Activated naive CD4-positive, alpha-beta T cell treated with anti-CD3 and anti-CD28 coated beads, Interleukin-2, amount 50 U/mL, for 72 hours (primary cell): ENCODE measurements at regions not wholly inside any gene's neighbourhood (a gene's known extent, or its start where the extent isn't known, plus 50 kb on each side); places are given as distances from the start of the nearest gene placed in this dataset.

ENCODE experiments used
- ATAC-seq, 2 donors: fragments of 150-1000 bp; cut with Tn5 transposase; 2 replicates each; pipeline ENCODE4 v1.10.0; 2021; ENCODE audit warnings: mild to moderate bottlenecking in 2 of 2, moderate library complexity in 2 of 2
- DNase-seq, 2 donors: peaks; one replicate each; pipeline ENCODE4 v3.0.0; 2021 to 2022; ENCODE audit warnings: low spot score in 2 of 2
- H3K27ac Mint-ChIP-seq, 2 donors: one replicate each; pipeline ENCODE4 v1.8.0; 2022; ENCODE audit warnings: mild to moderate bottlenecking in 2 of 2, mixed read lengths in 2 of 2
- H3K36me3 Mint-ChIP-seq, 2 donors: one replicate each; pipeline ENCODE4 v1.8.0; 2022; ENCODE audit warnings: mixed read lengths in 2 of 2
- H3K9me3 Mint-ChIP-seq, 2 donors: one replicate each; pipeline ENCODE4 v1.8.0; 2022; ENCODE audit warnings: mixed read lengths in 2 of 2

- no peak for ATAC-seq
- DNase-seq, result no peak
- no peak overlapping the region for H3K27ac Mint-ChIP-seq
- H3K9me3 Mint-ChIP-seq, result peaks cover 0 to 4% of the 10 kb centered on the region in 2 donors
- H3K36me3 Mint-ChIP-seq, result no peaks in the 10 kb centered on the region
Observed at GRCh38 chrX:36609616-36610585, 398.3 kb upstream of the FAM47C start.

GRCh38 chrX:36626898-36627297 lies 381.3 kb upstream of the FAM47C start:
- H3K36me3 Mint-ChIP-seq, result no peaks in the 10 kb centered on the region
- no peak overlapping the region for H3K27ac Mint-ChIP-seq
- no peaks in the 10 kb centered on the region for H3K9me3 Mint-ChIP-seq
- ATAC-seq (no peak), DNase-seq (no peak)

- H3K36me3 Mint-ChIP-seq, result no peaks in the 10 kb centered on the region
- no peak overlapping the region for H3K27ac Mint-ChIP-seq
- ATAC-seq, result no peak
- H3K9me3 Mint-ChIP-seq, result no peaks in the 10 kb centered on the region
- DNase-seq, result no peak
Observed at GRCh38 chrX:36640232-36640631, 367.9 kb upstream of the FAM47C start.

DNA sequence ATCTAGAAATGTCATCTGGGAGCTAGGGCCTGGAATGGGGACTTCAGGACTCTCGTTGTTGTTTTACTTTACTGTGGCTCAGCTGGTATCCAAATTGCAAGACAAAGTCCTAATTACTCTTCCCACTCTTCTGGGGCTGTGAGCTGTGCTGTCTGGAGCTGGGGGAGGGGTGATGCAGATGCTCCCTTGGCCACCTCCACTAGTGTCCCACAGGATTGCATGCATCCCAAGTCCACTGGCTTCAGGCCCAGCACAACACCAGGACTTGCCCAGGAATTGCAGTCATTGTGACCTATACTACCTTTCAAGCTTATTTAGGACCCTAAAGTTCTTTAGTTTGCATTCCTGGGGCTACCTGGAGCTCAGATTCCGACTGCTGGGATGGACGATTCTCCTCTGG lies 366.1 kb upstream of the FAM47C start:
- Mint-ChIP-seq H3K36me3 (no peaks in the 10 kb centered on the region), H3K27ac (no peak overlapping the region), H3K9me3 (peaks cover 0 to 4% of the 10 kb centered on the region in 2 donors)
- no peak for ATAC-seq
- no peak for DNase-seq

DNA sequence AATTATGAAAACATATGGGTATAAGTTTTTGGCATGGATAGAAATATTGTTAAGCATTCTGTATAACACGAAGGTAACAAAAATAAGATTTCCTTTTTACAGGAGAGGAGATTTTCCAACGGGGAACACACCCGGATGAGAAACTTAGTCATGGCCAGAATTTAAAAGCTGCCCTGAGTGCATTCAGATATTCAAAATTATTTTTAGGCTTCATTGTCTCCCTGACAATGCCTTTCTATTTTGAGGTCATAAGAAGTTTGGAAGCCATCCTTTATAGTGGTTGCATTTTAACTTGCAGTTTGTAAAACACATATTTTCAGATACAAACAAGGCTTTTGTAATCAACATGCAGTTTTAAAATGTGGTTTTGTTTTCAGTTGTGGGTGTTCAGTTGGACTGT lies 357.5 kb upstream of the FAM47C start:
- Mint-ChIP-seq H3K9me3 (peaks cover 0 to 4% of the 10 kb centered on the region in 2 donors), H3K36me3 (no peaks in the 10 kb centered on the region), H3K27ac (no peak overlapping the region)
- DNase-seq (no peak), ATAC-seq (no peak)

DNA sequence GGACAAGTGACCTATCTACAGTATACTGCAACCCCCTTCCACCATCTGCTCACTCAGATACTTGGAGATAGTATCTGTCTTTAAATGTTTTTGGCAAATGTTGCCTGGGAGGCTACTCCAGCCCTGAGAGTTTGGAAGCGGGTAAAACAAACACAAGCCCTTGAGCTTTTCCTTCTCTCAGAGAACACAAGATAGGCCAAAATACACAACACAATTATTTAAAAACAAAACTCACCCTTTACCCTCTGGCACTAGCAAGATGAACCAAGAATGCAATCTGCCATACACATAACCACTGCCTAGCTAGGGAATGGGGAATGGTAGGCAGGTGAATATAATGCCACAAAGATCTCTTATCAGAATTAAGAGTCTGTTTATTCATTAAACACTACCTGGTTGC lies 324.7 kb upstream of the FAM47C start:
- DNase-seq (no peak), ATAC-seq (no peak)
- H3K9me3 Mint-ChIP-seq, result peaks cover 0 to 5% of the 10 kb centered on the region in 2 donors
- H3K36me3 Mint-ChIP-seq, result no peaks in the 10 kb centered on the region
- no peak overlapping the region for H3K27ac Mint-ChIP-seq

- Mint-ChIP-seq H3K27ac (no peak overlapping the region), H3K36me3 (no peaks in the 10 kb centered on the region), H3K9me3 (peaks cover 0 to 5% of the 10 kb centered on the region in 2 donors)
- no peak for ATAC-seq
- DNase-seq, result no peak
Observed at GRCh38 chrX:36684053-36684452, 324.1 kb upstream of the FAM47C start.

DNA sequence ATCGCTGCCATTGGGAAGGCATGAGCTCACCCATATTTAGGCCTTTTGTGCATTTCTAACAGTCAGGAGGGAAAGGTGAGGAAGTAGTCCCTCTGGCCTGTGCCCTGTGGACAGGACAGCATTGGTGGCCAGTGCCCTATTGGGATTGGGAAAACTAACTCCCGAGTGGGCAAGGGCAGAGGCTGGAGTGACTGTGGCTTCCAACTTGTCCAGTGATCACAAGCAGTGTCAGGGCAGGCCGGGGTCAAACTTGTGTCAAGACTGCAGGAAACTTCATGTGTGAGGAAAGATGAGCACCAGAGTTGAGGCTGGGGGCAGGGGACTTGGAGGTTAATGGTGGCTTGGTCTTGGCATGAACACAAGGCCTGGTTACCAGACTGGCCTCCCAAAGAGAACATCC lies 286.2 kb upstream of the FAM47C start:
- DNase-seq (no peak), ATAC-seq (no peak)
- Mint-ChIP-seq H3K36me3 (peaks cover 0 to 6% of the 10 kb centered on the region in 2 donors), H3K27ac (no peak overlapping the region), H3K9me3 (peaks cover 18 to 28% of the 10 kb centered on the region in 2 donors)

DNA sequence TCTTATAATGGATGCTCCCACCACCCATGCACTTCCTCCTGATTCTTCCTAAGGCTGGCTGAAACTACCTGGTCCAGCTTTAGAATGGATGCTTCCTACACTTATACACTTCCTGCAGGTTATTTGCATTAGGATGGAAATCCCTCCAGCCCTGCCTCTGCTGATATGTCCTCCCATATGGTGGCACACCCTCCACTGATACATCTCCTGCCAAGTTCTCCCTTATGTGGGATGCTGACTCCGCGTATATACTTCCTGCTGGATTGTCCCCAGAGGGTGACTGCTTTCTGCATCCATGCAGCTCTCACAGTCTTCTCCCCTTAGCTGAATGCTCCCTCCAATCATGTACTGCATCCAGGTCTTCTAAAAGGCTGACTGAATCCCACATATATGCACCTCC lies 254.6 kb upstream of the FAM47C start:
- ATAC-seq (no peak), DNase-seq (no peak)
- peaks cover 0 to 3% of the 10 kb centered on the region in 2 donors for H3K9me3 Mint-ChIP-seq
- no peaks in the 10 kb centered on the region for H3K36me3 Mint-ChIP-seq
- no peak overlapping the region for H3K27ac Mint-ChIP-seq

GRCh38 chrX:36787752-36788151 lies 220.4 kb upstream of the FAM47C start:
- H3K9me3 Mint-ChIP-seq, result no peaks in the 10 kb centered on the region
- H3K27ac Mint-ChIP-seq, result no peak overlapping the region
- no peaks in the 10 kb centered on the region for H3K36me3 Mint-ChIP-seq
- no peak for DNase-seq
- ATAC-seq, result no peak

- no peak overlapping the region for H3K27ac Mint-ChIP-seq
- H3K36me3 Mint-ChIP-seq, result no peaks in the 10 kb centered on the region
- ATAC-seq, result no peak
- no peaks in the 10 kb centered on the region for H3K9me3 Mint-ChIP-seq
- no peak for DNase-seq
Observed at GRCh38 chrX:36803151-36803550, 205.0 kb upstream of the FAM47C start.

GRCh38 chrX:36804066-36804465 lies 204.1 kb upstream of the FAM47C start:
- H3K36me3 Mint-ChIP-seq, result no peaks in the 10 kb centered on the region
- no peak for ATAC-seq
- no peaks in the 10 kb centered on the region for H3K9me3 Mint-ChIP-seq

DNA sequence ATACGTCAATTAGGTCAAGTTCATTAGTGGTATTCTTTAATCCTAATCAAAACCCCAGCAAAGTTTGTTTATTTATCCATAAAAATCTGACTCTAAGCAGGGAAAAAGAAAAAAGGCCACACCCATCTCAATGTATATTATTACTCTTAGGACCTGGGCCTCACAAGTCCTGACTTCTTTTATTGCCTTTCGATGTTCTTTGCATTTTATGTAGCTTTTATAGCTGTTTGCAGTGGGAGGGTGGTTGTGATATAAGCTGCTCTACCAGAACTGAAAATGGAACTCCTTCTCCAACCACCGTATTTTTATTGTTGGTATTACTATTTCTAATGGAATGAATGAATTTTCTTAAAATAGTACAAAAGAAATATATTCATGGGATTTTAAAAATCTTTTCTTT lies 163.3 kb upstream of the FAM47C start:
- H3K27ac Mint-ChIP-seq, result no peak overlapping the region
- ATAC-seq (no peak), DNase-seq (no peak)

More at GRCh38 chrX:36804066-36804465, 204.1 kb upstream of the FAM47C start:
- no peak for DNase-seq
- H3K27ac Mint-ChIP-seq, result no peak overlapping the region

DNA sequence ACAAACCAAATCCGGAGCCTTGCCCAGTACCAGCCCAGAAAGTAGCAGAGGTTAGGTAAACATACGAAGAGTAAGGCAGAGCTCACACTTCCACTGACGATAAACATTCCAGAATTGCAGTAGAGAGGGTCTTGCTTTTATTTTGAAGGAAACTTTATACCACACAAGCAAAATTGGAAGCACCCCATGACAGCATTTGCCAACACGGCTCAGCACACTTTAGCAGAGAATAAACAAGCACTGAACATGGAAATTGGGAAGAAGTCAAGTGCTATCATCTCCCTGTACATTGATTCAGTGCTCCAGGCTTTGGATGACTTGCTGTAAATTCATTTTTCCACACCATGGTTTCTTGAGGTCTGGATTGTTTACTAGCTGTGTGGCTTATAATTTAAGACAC lies 160.7 kb upstream of the FAM47C start:
- Mint-ChIP-seq H3K27ac (no peak overlapping the region), H3K36me3 (no peaks in the 10 kb centered on the region), H3K9me3 (no peaks in the 10 kb centered on the region)
- no peak for DNase-seq
- ATAC-seq, result no peak

More for the DNA sequence above, 163.3 kb upstream of the FAM47C start:
- Mint-ChIP-seq H3K36me3 (no peaks in the 10 kb centered on the region), H3K9me3 (no peaks in the 10 kb centered on the region)

DNA sequence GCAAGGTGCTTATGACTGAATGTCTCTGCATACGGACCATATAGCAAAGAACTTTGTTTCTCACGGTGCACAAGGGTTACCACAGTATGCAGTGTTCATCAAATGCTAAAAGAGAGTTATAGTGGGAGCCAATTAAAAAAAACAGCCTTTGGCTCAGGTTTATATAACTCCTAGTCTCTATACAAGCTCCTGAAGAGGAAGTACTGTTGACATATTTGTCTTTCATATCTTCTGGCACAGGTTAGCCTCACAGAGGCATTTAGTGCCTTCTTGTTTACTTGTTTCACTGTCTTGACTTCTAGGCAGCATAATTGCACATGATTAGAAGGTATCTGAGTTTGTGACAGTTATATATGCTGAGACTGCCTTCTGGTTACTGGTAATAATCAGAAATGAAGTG lies 158.8 kb upstream of the FAM47C start:
- Mint-ChIP-seq H3K27ac (no peak overlapping the region), H3K9me3 (no peaks in the 10 kb centered on the region), H3K36me3 (no peaks in the 10 kb centered on the region)
- no peak for DNase-seq
- ATAC-seq, result no peak

DNA sequence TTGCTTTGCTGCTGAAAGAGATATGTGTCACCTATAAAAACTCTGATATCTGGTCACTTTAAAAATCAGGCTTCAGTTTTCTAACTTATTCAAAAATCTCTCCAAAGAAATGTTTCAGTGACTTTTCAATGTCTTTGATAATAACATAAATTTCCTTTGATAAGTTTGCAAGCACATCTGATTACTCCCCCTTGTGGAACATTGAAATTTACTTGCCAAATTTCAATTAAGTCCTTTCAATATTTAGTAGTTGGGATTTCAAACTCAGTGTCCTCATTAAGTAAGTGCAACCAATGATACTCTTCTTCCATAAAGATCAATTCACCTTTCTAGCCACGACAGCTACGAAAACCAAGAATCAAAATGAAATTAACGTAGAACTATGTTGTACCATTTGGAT lies 151.3 kb upstream of the FAM47C start:
- H3K36me3 Mint-ChIP-seq, result no peaks in the 10 kb centered on the region
- no peak for ATAC-seq
- DNase-seq, result no peak
- H3K27ac Mint-ChIP-seq, result no peak overlapping the region
- no peaks in the 10 kb centered on the region for H3K9me3 Mint-ChIP-seq

- Mint-ChIP-seq H3K27ac (no peak overlapping the region), H3K36me3 (no peaks in the 10 kb centered on the region), H3K9me3 (no peaks in the 10 kb centered on the region)
- ATAC-seq (no peak), DNase-seq (no peak)
Observed at GRCh38 chrX:36859231-36859630, 148.9 kb upstream of the FAM47C start.

GRCh38 chrX:36861601-36862000 lies 146.6 kb upstream of the FAM47C start:
- ATAC-seq (no peak), DNase-seq (no peak)
- Mint-ChIP-seq H3K9me3 (no peaks in the 10 kb centered on the region), H3K36me3 (no peaks in the 10 kb centered on the region), H3K27ac (no peak overlapping the region)
